ENCODE measurements at regions not wholly inside any gene's neighbourhood (a gene's known extent, or its start where the extent isn't known, plus 50 kb on each side); places are given as distances from the start of the nearest gene placed in this dataset.

DNA sequence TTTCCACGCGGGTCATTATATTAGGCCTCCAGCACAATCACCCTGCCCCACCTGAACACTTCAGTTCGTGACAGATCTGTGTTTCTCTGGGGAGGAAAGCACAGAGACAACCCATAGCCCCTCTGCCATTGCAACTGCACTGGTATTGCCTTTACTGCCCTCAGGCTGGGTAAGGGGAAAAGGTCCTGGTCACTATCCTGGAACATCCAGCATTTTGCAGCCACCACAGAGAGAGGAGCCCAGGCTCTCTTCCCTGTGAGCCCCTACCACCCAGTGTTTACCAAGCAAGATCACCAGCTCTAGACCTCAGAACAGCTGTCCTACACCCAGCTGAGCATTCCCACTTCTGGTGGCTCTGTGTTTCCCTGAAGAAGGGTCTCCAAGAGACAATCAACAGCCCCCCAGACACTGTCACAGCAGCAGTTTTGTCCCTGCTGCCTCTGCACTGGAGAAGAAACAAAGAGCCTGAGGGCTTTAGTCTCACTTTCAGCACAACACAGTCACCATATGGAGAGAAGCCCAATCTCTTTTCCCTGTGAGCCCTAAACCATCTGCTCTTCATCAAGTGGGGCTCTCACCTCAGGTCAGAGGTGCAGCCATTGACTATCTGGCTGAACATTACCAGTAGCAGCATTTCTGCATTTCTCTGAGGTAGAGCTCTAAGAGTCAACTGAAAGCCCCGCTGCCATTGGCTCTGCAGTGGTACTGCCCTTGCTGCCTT is 655.2 kb upstream of the FAM174A start:
- Histone ChIP-seq H3K4me3 (no peak overlapping the region), H3K27ac (no peak overlapping the region), H3K9me3 (no peaks in the 10 kb centered on the region), H3K27me3 (no peaks in the 10 kb centered on the region), H3K4me1 (no peaks in the 10 kb centered on the region), H3K36me3 (no peaks in the 10 kb centered on the region)
- DNase-seq, result no peak
- TF ChIP-seq, protein P1, sequence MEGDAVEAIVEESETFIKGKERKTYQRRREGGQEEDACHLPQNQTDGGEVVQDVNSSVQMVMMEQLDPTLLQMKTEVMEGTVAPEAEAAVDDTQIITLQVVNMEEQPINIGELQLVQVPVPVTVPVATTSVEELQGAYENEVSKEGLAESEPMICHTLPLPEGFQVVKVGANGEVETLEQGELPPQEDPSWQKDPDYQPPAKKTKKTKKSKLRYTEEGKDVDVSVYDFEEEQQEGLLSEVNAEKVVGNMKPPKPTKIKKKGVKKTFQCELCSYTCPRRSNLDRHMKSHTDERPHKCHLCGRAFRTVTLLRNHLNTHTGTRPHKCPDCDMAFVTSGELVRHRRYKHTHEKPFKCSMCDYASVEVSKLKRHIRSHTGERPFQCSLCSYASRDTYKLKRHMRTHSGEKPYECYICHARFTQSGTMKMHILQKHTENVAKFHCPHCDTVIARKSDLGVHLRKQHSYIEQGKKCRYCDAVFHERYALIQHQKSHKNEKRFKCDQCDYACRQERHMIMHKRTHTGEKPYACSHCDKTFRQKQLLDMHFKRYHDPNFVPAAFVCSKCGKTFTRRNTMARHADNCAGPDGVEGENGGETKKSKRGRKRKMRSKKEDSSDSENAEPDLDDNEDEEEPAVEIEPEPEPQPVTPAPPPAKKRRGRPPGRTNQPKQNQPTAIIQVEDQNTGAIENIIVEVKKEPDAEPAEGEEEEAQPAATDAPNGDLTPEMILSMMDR (IDR thresholded peaks at IDR 0.05), result no peak
- no peak for TF ChIP-seq POLR2A (IDR thresholded peaks at IDR 0.05)
- intact Hi-C loops (cut with DNase I; ENCODE audit: low total_unique reads), result no loop called here

DNA sequence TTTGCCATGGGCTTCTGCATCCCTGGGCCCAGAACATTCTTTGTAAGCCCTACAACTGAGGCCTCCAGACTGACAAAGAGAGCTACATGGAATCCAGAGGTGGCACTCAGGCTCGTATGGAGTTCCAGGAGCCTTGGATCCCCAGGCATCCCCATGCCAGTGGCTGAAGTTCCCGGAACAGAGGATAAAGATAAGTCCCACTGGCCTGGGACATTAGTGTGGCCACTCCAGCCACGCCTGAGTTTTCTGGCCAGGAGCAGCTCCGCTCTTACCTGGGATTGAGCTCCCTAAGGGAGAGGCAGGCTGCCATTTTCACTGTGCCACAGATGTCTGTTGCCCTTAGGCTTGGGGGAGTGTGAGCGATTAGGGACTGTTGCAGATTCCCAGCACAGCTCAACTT is 656.3 kb upstream of the FAM174A start:
- Histone ChIP-seq H3K36me3 (no peaks in the 10 kb centered on the region), H3K9me3 (no peaks in the 10 kb centered on the region), H3K4me3 (no peak overlapping the region), H3K27me3 (no peaks in the 10 kb centered on the region), H3K4me1 (no peaks in the 10 kb centered on the region), H3K27ac (no peak overlapping the region)
- DNase-seq, result no peak
- TF ChIP-seq POLR2A (IDR thresholded peaks at IDR 0.05), result no peak
- TF ChIP-seq, protein P1 (IDR thresholded peaks at IDR 0.05), result no peak
- intact Hi-C loops (cut with DNase I; ENCODE audit: low total_unique reads), result no loop called here

GRCh38 chr5:99866740-99867139 is 668.4 kb upstream of the FAM174A start:
- TF ChIP-seq, protein P1 (IDR thresholded peaks at IDR 0.05), result no peak
- TF ChIP-seq POLR2A (IDR thresholded peaks at IDR 0.05), result no peak
- intact Hi-C loops (cut with DNase I; ENCODE audit: low total_unique reads), result no loop called here
- Histone ChIP-seq H3K36me3 (no peaks in the 10 kb centered on the region), H3K4me1 (no peaks in the 10 kb centered on the region), H3K27ac (no peak overlapping the region), H3K27me3 (no peaks in the 10 kb centered on the region), H3K4me3 (no peak overlapping the region), H3K9me3 (no peaks in the 10 kb centered on the region)
- DNase-seq, result no peak

DNA sequence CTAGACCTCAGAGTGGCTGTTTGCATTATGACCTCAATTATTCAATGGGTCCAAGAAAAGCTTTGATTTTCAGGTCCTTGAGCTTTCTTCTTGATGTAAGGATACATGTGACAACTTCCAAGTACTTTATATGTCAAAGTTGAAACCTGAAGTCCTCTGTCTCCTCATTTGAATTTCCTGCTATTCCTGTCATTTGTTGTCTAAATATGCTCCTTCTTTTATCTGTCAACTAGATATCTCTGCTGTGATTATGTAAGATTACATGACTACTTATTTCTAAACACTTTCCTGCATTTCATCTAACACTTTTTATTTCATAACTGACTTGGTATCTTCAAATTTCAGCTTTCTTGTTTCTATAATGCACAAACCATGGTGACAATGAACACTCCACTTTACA is 670.0 kb upstream of the FAM174A start:
- Histone ChIP-seq H3K9me3 (no peaks in the 10 kb centered on the region), H3K36me3 (no peaks in the 10 kb centered on the region), H3K4me1 (no peaks in the 10 kb centered on the region), H3K27me3 (no peaks in the 10 kb centered on the region), H3K27ac (no peak overlapping the region), H3K4me3 (no peak overlapping the region)
- DNase-seq, result no peak
- no peak for TF ChIP-seq POLR2A (IDR thresholded peaks at IDR 0.05)
- TF ChIP-seq, protein P1 (IDR thresholded peaks at IDR 0.05), result no peak
- intact Hi-C loops (cut with DNase I; ENCODE audit: low total_unique reads), result no loop called here

DNA sequence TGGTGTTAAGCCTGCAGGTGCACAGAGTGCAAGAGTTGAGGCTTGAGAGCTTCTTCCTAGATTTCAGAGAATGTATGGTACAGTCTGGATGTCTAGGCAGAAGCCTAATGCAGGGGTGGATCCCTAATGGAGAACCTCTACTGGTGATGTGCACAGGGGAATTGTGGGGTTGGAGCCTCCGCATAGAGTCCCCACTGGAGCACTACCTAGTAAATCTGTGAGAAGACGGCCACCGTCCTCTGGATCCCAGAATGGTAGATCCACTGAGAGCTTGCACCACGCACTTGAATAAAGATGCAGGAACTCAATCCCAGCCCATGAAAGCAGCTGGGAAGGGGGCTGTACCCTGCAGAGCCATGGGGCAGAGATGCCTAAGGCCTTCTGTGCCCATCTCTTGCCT is 699.4 kb upstream of the FAM174A start:
- TF ChIP-seq, protein P1 (IDR thresholded peaks at IDR 0.05), result no peak
- no peak for TF ChIP-seq POLR2A (IDR thresholded peaks at IDR 0.05)
- intact Hi-C loops (cut with DNase I; ENCODE audit: low total_unique reads), result no loop called here
- Histone ChIP-seq H3K27ac (no peak overlapping the region), H3K27me3 (no peaks in the 10 kb centered on the region), H3K9me3 (no peaks in the 10 kb centered on the region), H3K4me3 (no peak overlapping the region), H3K36me3 (no peaks in the 10 kb centered on the region), H3K4me1 (no peaks in the 10 kb centered on the region)
- DNase-seq, result no peak
